DOHH2 (cell line): ENCODE measurements at regions not wholly inside any gene's neighbourhood (a gene's known extent, or its start where the extent isn't known, plus 50 kb on each side); places are given as distances from the start of the nearest gene placed in this dataset.

ENCODE experiments used
- H3F3A ChIP-seq: fragments of 200-600 bp; sonication (generic), shearing (Covaris generic); 2 replicates; pipeline ENCODE4 v1.6.0; 2016; ENCODE audit warnings: antibody characterized with exemption, mild to moderate bottlenecking; ENCODE audit not compliant: control insufficient read depth, insufficient read depth
- H3K27ac ChIP-seq: fragments of 200-600 bp; sonication (generic); 2 replicates; pipeline ENCODE4 v1.5.1; 2014; ENCODE audit warnings: low read depth, mild to moderate bottlenecking, low read length, moderate library complexity
- H3K27me3 ChIP-seq: fragments of 200-600 bp; sonication (generic); 2 replicates; pipeline ENCODE4 v1.6.1; 2014; ENCODE audit warnings: mild to moderate bottlenecking, low read length, mixed read lengths; ENCODE audit not compliant: control insufficient read depth
- H3K36me3 ChIP-seq: fragments of 200-600 bp; sonication (generic); 2 replicates; pipeline ENCODE4 v1.6.1; 2014; ENCODE audit warnings: mild to moderate bottlenecking, low read length, moderate library complexity, mixed read lengths; ENCODE audit not compliant: control insufficient read depth
- H3K4me1 ChIP-seq: fragments of 200-600 bp; sonication (generic); 2 replicates; pipeline ENCODE4 v1.6.1; 2014; ENCODE audit warnings: mild to moderate bottlenecking, low read length, mixed read lengths; ENCODE audit not compliant: control insufficient read depth
- H3K4me2 ChIP-seq: fragments of 200-600 bp; sonication (generic); 2 replicates; pipeline ENCODE4 v1.6.0; 2014; ENCODE audit warnings: mild to moderate bottlenecking, low read length, moderate library complexity
- H3K4me3 ChIP-seq: fragments of 200-600 bp; sonication (generic); 2 replicates; pipeline ENCODE4 v1.5.1; 2014; ENCODE audit warnings: mild to moderate bottlenecking, low read length, mixed read lengths
- H3K79me2 ChIP-seq: fragments of 200-600 bp; sonication (generic); 2 replicates; pipeline ENCODE4 v1.6.1; 2014; ENCODE audit warnings: mild to moderate bottlenecking, low read length, mixed read lengths; ENCODE audit not compliant: control insufficient read depth
- H3K9me2 ChIP-seq: fragments of 200-600 bp; sonication (generic); replicated peaks from 2 replicates; pipeline ENCODE4 v1.6.1; 2014; ENCODE audit warnings: mild to moderate bottlenecking, low read length, mixed read lengths; ENCODE audit not compliant: control insufficient read depth
- H3K9me3 ChIP-seq: fragments of 200-600 bp; sonication (generic); 2 replicates; pipeline ENCODE4 v1.6.1; 2014; ENCODE audit warnings: antibody characterized with exemption, low read length, mixed read lengths; ENCODE audit not compliant: control insufficient read depth, insufficient read depth
- H4K20me1 ChIP-seq: fragments of 200-600 bp; sonication (generic); 2 replicates; pipeline ENCODE4 v1.6.0; 2014; ENCODE audit warnings: low read depth, mild to moderate bottlenecking, antibody characterized with exemption, low read length, moderate library complexity; ENCODE audit not compliant: control insufficient read depth, insufficient read depth
- CTCF ChIP-seq: fragments of 200-600 bp; sonication (generic); IDR thresholded peaks from one replicate; pipeline ENCODE4 v1.5.1; 2014; ENCODE audit warnings: antibody characterized with exemption, mild to moderate bottlenecking, low read depth, low read length; ENCODE audit not compliant: poor library complexity, severe bottlenecking
- EZH2phosphoT487 ChIP-seq: fragments of 200-600 bp; sonication (generic); IDR thresholded peaks from 2 replicates; pipeline ENCODE4 v1.6.1; 2017; ENCODE audit warnings: borderline replicate concordance, mild to moderate bottlenecking, antibody characterized with exemption, low read length, moderate library complexity, mixed read lengths

GRCh38 chr12:105723494-105723893 is 393.0 kb downstream of the C12orf75 start:
- Histone ChIP-seq H3K27ac (no peak overlapping the region), H3K79me2 (no peaks in the 10 kb centered on the region), H3K4me2 (no peak overlapping the region), H3K9me3 (no peaks in the 10 kb centered on the region), H3F3A (no peaks in the 10 kb centered on the region), H3K4me1 (peaks cover 8% of the 10 kb centered on the region), H4K20me1 (no peaks in the 10 kb centered on the region), H3K27me3 (no peaks in the 10 kb centered on the region), H3K9me2 (no peaks in the 10 kb centered on the region), H3K4me3 (no peak overlapping the region), H3K36me3 (no peaks in the 10 kb centered on the region)
- TF ChIP-seq CTCF, result no peak
- no peak for TF ChIP-seq EZH2phosphoT487

- H3K4me3 ChIP-seq, result no peak overlapping the region
- TF ChIP-seq CTCF (no peak), EZH2phosphoT487 (no peak)
- H3K36me3 ChIP-seq, result no peaks in the 10 kb centered on the region
- H3K9me3 ChIP-seq, result no peaks in the 10 kb centered on the region
- no peaks in the 10 kb centered on the region for H3K9me2 ChIP-seq
- no peaks in the 10 kb centered on the region for H3F3A ChIP-seq
- H3K27me3 ChIP-seq, result no peaks in the 10 kb centered on the region
- H3K79me2 ChIP-seq, result no peaks in the 10 kb centered on the region
- H3K27ac ChIP-seq, result no peak overlapping the region
- no peaks in the 10 kb centered on the region for H4K20me1 ChIP-seq
- H3K4me2 ChIP-seq, result no peak overlapping the region
- H3K4me1 ChIP-seq, result peaks cover 8% of the 10 kb centered on the region
Measured at GRCh38 chr12:105724641-105725040, 394.1 kb downstream of the C12orf75 start.

- no peak overlapping the region for H3K27ac ChIP-seq
Measured at GRCh38 chr12:105725054-105725453, 394.6 kb downstream of the C12orf75 start.

More at GRCh38 chr12:105725054-105725453, 394.6 kb downstream of the C12orf75 start:
- peaks cover 8% of the 10 kb centered on the region for H3K4me1 ChIP-seq
- no peaks in the 10 kb centered on the region for H3K9me3 ChIP-seq
- H4K20me1 ChIP-seq, result no peaks in the 10 kb centered on the region
- H3K27me3 ChIP-seq, result no peaks in the 10 kb centered on the region
- no peak overlapping the region for H3K4me3 ChIP-seq
- H3K9me2 ChIP-seq, result no peaks in the 10 kb centered on the region
- H3K79me2 ChIP-seq, result no peaks in the 10 kb centered on the region
- TF ChIP-seq EZH2phosphoT487, result no peak
- no peak for TF ChIP-seq CTCF
- no peak overlapping the region for H3K4me2 ChIP-seq
- no peaks in the 10 kb centered on the region for H3F3A ChIP-seq
- H3K36me3 ChIP-seq, result no peaks in the 10 kb centered on the region
